HG03575 (cell line): ENCODE measurements at regions not wholly inside any gene's neighbourhood (a gene's known extent, or its start where the extent isn't known, plus 50 kb on each side); places are given as distances from the start of the nearest gene placed in this dataset.

ENCODE experiments used
- ATAC-seq: cut with Tn5 transposase; IDR thresholded peaks from one replicate; pipeline ENCODE4 v1.9.1; 2021; ENCODE audit not compliant: unreplicated experiment, insufficient number of reproducible peaks, low FRiP score; ENCODE audit errors: extremely low read depth

DNA sequence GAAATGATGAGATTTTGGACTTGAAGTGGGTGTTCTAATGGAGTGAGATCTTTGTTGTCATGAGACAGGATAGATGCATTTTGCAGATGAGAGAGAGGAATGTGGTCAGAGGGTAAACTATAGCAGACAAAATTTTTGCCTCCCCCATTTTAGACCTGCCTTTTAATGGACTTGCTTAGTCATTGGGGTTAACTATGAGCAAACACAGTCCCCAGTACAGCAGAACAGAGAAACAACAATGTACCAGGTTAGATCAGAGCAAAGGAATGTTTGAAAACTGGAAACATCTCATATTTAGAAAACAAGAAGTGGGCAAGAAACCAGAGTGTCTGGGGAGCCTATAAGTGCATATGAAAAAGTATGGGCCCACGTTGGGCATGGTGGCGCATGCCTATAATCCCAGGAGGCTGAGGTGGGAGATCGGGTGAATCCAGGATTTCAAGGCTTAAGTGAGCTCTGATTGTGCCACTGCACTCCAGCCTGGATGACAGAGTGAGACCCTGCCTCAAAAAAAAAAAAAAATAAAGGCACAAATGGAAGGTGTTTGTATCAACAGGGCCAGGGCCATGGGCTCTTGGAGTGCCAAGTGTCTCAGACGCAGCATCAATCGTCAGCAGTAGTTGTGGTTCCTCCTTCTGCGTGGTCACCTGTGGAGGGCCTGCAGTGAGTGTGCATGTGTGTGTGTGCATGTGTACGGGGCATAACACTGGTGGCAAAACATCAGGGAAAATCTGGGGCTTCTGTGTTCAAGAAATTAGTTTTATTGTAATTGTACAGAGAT, 214.4 kb upstream of the S1PR3 start:
- no peak for ATAC-seq

- ATAC-seq, result no peak
These were observed 213.6 kb upstream of the S1PR3 start for GRCh38 chr9:88777498-88778312.

GRCh38 chr9:88781628-88782391, 209.5 kb upstream of the S1PR3 start:
- ATAC-seq, result no peak

GRCh38 chr9:88782931-88783710, 208.1 kb upstream of the S1PR3 start:
- no peak for ATAC-seq

- no peak for ATAC-seq
These were observed 207.6 kb upstream of the S1PR3 start for GRCh38 chr9:88783711-88784083.

DNA sequence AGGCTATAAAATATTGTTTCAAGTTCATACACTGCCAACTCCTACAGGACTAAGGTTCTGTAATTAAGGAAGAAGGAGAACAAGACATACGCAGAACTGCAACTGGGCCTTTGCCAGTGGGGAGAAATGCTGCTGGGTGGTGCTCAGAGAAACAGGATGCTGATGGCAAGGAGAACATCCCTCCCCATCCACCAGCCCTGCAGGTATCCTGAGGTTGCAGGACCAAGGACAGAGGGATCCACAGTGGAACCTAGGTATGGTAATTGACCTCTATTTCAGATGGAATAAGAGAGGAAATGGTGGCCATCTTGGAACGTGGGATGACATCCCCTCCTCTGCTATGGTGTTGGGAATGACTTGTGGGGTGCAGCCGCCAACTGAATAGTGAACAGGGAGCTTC, 206.3 kb upstream of the S1PR3 start:
- ATAC-seq, result no peak

DNA sequence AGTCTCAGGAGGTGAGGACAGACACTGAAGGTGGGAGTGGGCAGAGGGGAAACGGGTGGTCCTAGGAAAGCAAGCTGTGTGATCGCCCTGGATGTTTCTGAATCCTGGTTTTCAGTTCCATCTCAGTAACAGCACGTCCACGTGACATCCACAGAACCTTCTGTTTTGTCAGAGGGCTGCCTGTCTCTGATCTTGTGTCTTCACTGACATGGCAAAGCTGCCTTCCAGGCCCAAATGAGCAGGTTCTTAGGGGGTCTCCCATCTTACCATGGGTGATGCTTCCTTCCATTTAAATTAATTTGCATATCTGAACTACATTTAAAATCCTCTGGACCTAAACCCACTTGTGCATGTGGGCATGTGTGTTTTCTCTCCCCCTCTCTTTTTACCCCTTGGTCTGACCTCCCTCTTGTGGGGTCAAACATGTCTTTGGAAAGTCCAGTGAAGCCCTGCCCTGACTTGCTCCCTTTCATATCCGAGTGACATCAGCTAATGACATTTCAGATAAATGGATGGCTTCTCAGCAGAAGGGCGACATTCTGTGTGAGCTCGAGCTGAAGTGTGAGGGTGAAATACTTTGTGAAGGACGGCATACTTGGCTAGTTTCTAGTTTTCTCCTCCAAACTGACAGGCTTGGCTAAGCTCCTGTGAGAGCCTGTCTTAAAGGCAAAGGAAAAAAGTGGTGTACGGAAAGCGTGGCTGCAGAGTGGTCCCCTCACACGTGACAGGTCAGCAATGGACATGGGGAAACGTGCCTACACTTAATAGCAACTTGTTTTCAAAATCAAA, 204.8 kb upstream of the S1PR3 start:
- no peak for ATAC-seq

- no peak for ATAC-seq
These were observed 201.5 kb upstream of the S1PR3 start for GRCh38 chr9:88789785-88790184.

GRCh38 chr9:88791105-88791805, 200.0 kb upstream of the S1PR3 start:
- no peak for ATAC-seq

GRCh38 chr9:88792502-88792901, 198.8 kb upstream of the S1PR3 start:
- ATAC-seq, result no peak

DNA sequence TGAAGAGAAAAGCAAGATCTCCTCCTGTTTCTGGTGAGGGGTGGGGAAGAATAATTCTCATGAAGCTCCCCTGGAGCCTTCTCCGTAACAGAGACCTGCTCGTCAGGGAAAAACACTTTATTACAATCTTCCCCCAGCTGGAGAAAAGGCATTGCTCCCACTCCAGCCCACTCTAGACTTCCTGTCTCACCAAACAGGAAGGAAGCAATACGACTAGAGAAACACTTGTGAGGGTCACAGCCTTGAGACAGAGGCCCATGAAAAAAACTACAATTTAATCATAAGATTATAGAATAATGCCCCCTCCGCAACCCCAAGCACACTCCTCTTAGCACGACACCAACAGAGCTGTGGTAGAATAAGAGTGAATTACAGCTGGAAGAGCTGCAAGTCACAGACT, 197.2 kb upstream of the S1PR3 start:
- ATAC-seq, result no peak

DNA sequence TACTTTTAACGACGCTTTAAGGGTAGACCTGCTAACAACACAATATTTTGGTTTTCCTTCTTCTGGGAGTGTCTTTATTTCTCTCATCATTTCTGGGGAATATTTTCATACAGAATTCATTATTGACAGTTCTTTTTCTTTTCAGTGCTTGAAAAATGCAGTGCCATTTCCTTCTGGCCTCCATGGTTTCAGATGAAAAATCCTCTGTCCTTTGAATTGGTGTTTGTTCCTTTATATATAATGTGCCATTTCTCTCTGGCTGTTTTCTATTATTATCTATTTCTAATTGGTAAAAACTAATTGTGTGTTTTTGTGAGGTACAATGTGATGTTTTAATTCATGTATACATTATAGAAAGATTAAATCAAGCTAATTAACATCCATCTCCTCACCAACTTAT, 194.3 kb upstream of the S1PR3 start:
- no peak for ATAC-seq

- no peak for ATAC-seq
These were observed 192.8 kb upstream of the S1PR3 start for GRCh38 chr9:88798476-88798875.

GRCh38 chr9:88799541-88800328, 191.5 kb upstream of the S1PR3 start:
- ATAC-seq, result no peak

DNA sequence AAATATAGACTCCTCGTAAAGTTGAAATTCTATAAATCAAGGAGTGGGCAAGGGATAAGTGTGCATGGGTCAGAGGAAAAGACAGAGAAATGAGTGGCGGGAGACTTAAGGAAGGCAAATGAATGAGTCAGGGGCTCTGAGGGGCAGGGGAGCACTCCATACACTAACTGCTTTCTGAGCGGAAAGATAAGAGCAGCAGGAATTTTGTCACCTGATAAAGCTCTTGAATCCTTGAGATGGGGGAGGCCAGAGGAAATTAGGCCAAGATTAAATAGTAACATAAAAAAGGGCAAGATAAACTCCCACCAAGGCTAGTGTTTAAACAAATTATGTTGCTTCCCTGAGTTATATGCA, 191.0 kb upstream of the S1PR3 start:
- no peak for ATAC-seq

GRCh38 chr9:88801214-88801796, 190.0 kb upstream of the S1PR3 start:
- ATAC-seq, result no peak

DNA sequence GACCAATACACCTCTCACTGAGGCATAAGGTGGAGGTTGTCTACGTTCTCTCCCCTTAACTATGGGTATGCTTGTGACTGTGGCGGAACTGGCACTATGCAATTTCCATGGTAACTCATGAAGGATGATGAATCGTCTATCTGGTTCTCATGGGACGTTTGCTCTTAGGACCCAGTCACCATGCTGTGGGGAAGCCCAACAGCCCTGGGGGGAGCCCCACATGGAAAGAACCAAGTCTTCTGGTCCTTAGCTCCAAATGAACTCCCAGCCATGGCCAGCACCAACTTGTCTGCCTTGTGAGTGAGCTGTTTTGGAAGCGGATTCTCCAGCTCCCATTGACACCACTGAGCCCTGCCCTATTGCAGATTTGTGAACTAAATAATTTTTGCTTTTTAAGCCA, 188.7 kb upstream of the S1PR3 start:
- no peak for ATAC-seq
